Smooth muscle cell (in vitro differentiated cells): ENCODE measurements at regions not wholly inside any gene's neighbourhood (a gene's known extent, or its start where the extent isn't known, plus 50 kb on each side); places are given as distances from the start of the nearest gene placed in this dataset.

Experiments
- DNase-seq: peaks from one replicate; lab custom pipeline; 2025; ENCODE audit not compliant: unreplicated experiment; lab: John Stamatoyannopoulos, UW
- H2AFZ ChIP-seq: fragments of 200-600 bp; sonication (generic); 2 replicates; pipeline ENCODE4 v1.6.0; 2016; ENCODE audit warnings: antibody characterized with exemption, low read depth, mild to moderate bottlenecking
- H3F3A ChIP-seq: fragments of 200-600 bp; sonication (generic); 2 replicates; pipeline ENCODE4 v1.6.0; 2017; ENCODE audit warnings: antibody characterized with exemption, low read depth
- H3K27ac ChIP-seq: fragments of 200-600 bp; sonication (generic); 2 replicates; pipeline ENCODE4 v1.5.1; 2016; ENCODE audit warnings: low read depth, mild to moderate bottlenecking
- H3K27me3 ChIP-seq: fragments of 200-600 bp; sonication (generic); 2 replicates; pipeline ENCODE4 v1.6.1; 2016; ENCODE audit warnings: low read depth, mild to moderate bottlenecking
- H3K36me3 ChIP-seq: fragments of 200-600 bp; sonication (generic); 2 replicates; pipeline ENCODE4 v1.5.1; 2016; ENCODE audit warnings: low read depth
- H3K4me1 ChIP-seq: fragments of 200-600 bp; sonication (generic); 2 replicates; pipeline ENCODE4 v1.5.1; 2016; ENCODE audit warnings: low read depth
- H3K4me2 ChIP-seq: fragments of 200-600 bp; sonication (generic); 2 replicates; pipeline ENCODE4 v1.6.0; 2016; ENCODE audit warnings: mild to moderate bottlenecking
- H3K4me3 ChIP-seq: fragments of 200-600 bp; sonication (generic); 2 replicates; pipeline ENCODE4 v1.5.1; 2016; ENCODE audit warnings: mild to moderate bottlenecking
- H3K79me2 ChIP-seq: fragments of 200-600 bp; sonication (generic); 2 replicates; pipeline ENCODE4 v1.6.0; 2016; ENCODE audit warnings: low read depth, mild to moderate bottlenecking
- H3K9ac ChIP-seq: fragments of 200-600 bp; sonication (generic); 2 replicates; pipeline ENCODE4 v1.6.0; 2016; ENCODE audit warnings: low read depth
- H3K9me3 ChIP-seq: fragments of 200-600 bp; sonication (generic); replicated peaks from 2 replicates; pipeline ENCODE4 v1.5.1; 2016; ENCODE audit warnings: low read depth
- H4K20me1 ChIP-seq: fragments of 200-600 bp; sonication (generic); 2 replicates; pipeline ENCODE4 v1.6.0; 2016; ENCODE audit warnings: low read depth
- CTCF ChIP-seq: fragments of 200-600 bp; sonication (generic); IDR thresholded peaks from 2 replicates; pipeline ENCODE4 v1.5.1; 2017; ENCODE audit warnings: borderline replicate concordance, mild to moderate bottlenecking, antibody characterized with exemption; ENCODE audit not compliant: insufficient read depth, poor library complexity, severe bottlenecking
- WGBS: methylation state at CpG from one replicate; pipeline ENCODE4 v1.1.7; 2016; ENCODE audit warnings: low lambda C conversion rate; 5-methylcytosine and 5-hydroxymethylcytosine counted together

- TF ChIP-seq CTCF = no peak
- no peak overlapping the region for H3K9ac ChIP-seq
- H3K9me3 ChIP-seq = peaks cover 8% of the 10 kb centered on the region
- H3K4me3 ChIP-seq = no peak overlapping the region
- H3K27me3 ChIP-seq = no peaks in the 10 kb centered on the region
- WGBS = 80% methylated on average over 5 of the region's 5 CpGs
- H3F3A ChIP-seq = peaks cover 8% of the 10 kb centered on the region
- no peak for DNase-seq
- H3K36me3 ChIP-seq = no peaks in the 10 kb centered on the region
- H4K20me1 ChIP-seq = no peaks in the 10 kb centered on the region
- H2AFZ ChIP-seq = no peak overlapping the region
- no peak overlapping the region for H3K4me2 ChIP-seq
- no peak overlapping the region for H3K27ac ChIP-seq
- no peaks in the 10 kb centered on the region for H3K79me2 ChIP-seq
- no peaks in the 10 kb centered on the region for H3K4me1 ChIP-seq
Measured at GRCh38 chr4:26110493-26110892, 196.5 kb downstream of the SMIM20 start.

GRCh38 chr4:26113339-26113940 lies 199.4 kb downstream of the SMIM20 start:
- H3K4me1 ChIP-seq = no peaks in the 10 kb centered on the region
- no peak overlapping the region for H2AFZ ChIP-seq
- DNase-seq = no peak
- no peak for TF ChIP-seq CTCF
- H3K9me3 ChIP-seq = peaks cover 8% of the 10 kb centered on the region
- H3K36me3 ChIP-seq = no peaks in the 10 kb centered on the region
- 95% methylated on average over 4 of the region's 4 CpGs for WGBS
- H3K27ac ChIP-seq = no peak overlapping the region
- no peak overlapping the region for H3K4me2 ChIP-seq
- no peaks in the 10 kb centered on the region for H4K20me1 ChIP-seq
- no peak overlapping the region for H3K4me3 ChIP-seq
- H3F3A ChIP-seq = no peaks in the 10 kb centered on the region
- H3K9ac ChIP-seq = no peak overlapping the region
- H3K79me2 ChIP-seq = no peaks in the 10 kb centered on the region
- peaks cover 8% of the 10 kb centered on the region for H3K27me3 ChIP-seq

- peaks cover 16% of the 10 kb centered on the region for H3K27me3 ChIP-seq
- no peaks in the 10 kb centered on the region for H3F3A ChIP-seq
- H3K79me2 ChIP-seq = no peaks in the 10 kb centered on the region
- no peaks in the 10 kb centered on the region for H3K36me3 ChIP-seq
- H3K9ac ChIP-seq = no peak overlapping the region
- no peak overlapping the region for H3K4me2 ChIP-seq
- no peaks in the 10 kb centered on the region for H3K4me1 ChIP-seq
- no peaks in the 10 kb centered on the region for H4K20me1 ChIP-seq
- no peak for TF ChIP-seq CTCF
- DNase-seq = no peak
- H3K9me3 ChIP-seq = peaks cover 8% of the 10 kb centered on the region
- H3K27ac ChIP-seq = no peak overlapping the region
- no peak overlapping the region for H3K4me3 ChIP-seq
- no peak overlapping the region for H2AFZ ChIP-seq
- 20% methylated on average over 4 of the region's 4 CpGs for whole genome bisulfite sequencing
Measured at GRCh38 chr4:26116057-26116456, 202.0 kb downstream of the SMIM20 start.
